GM18519 (cell line): ENCODE measurements at regions not wholly inside any gene's neighbourhood (a gene's known extent, or its start where the extent isn't known, plus 50 kb on each side); places are given as distances from the start of the nearest gene placed in this dataset.
"Not testable (repeated sequence)": the region's sequence is repeated elsewhere in the genome, so short reads cannot be mapped to it uniquely, and the experiment has no call there.

ENCODE experiments used
- ATAC-seq: cut with Tn5 transposase; IDR thresholded peaks from one replicate; pipeline ENCODE4 v1.9.1; 2021; ENCODE audit warnings: mild to moderate bottlenecking, moderate library complexity; ENCODE audit not compliant: unreplicated experiment, low FRiP score

DNA sequence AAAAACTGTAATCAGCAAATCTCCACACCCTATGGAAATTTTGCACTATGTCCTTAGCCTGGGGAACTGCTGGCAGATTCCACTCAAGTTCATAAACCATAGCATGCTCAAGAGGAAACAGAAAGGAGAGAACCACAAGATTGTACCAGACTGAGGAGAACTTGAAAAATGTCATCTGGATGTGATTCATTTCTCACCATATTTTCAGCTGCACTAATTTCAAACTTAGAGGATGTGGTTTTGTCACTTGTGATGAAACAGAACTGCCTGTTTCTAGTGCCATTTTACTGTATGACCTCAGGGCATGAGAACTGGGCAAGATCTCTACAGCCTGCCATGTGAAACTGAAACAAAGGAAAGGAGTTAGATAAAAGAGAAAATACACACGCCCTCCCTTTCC lies 1493.1 kb upstream of the FLRT2 start:
- ATAC-seq, result no peak

DNA sequence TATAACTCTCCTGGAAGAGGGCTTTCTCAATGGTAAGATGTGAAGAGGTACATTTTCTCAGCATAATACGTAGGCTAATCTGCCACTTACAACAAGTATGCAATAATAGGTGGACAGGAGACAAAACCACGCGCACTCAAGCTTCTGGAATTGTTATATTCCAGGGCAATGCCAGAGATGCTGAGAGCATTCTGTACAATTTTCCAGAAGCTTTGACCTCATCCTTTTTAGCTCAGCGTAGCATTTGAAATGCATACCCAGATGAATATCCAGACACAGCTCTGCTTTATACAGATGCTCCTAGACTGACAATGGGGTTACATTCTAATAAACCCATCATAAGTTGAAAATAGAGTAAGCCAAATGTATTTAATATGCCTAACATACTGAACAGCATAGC lies 1492.4 kb upstream of the FLRT2 start:
- ATAC-seq, result no peak

DNA sequence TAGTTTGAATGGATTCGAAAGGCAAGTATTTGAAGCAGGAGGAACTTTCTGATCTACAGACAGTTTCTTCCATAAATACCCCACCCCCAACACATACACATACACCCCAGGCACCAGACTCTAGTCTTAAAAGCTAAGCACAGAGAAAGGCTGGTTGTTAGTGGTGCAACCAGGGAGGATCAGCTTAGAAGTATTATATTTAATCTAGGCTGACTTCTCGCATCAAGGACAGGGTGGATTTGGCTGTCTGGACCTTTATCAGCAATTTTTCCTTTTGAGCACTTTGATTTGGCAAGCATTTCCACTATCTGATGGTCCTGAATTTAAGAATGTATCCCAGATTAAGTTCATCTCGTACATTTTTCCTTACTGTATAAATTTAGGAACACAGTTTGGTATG lies 1489.8 kb upstream of the FLRT2 start:
- no peak for ATAC-seq

GRCh38 chr14:84041421-84041820 lies 1488.5 kb upstream of the FLRT2 start:
- no peak for ATAC-seq

GRCh38 chr14:84042992-84043391 lies 1487.0 kb upstream of the FLRT2 start:
- no peak for ATAC-seq

GRCh38 chr14:84064316-84065125 lies 1465.4 kb upstream of the FLRT2 start:
- ATAC-seq, result no peak

DNA sequence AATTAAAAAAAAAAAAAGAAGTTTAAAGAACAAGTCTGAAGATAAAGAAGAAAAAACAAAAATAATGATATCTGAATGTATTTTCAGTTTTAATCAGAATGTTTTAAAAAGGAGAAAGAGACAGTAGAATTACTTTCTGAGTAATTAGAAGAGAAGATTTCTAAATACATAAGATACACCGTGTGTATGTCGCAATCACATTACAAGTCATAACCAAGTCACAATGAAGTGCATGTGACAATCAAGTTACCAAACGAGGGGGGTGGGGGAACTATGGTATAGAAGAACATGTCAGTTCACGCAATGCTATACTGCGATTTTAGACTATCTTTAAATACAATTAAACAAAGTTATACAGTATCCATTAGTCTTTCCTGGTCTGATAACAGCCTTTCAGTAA lies 1464.1 kb upstream of the FLRT2 start:
- ATAC-seq, result no peak

DNA sequence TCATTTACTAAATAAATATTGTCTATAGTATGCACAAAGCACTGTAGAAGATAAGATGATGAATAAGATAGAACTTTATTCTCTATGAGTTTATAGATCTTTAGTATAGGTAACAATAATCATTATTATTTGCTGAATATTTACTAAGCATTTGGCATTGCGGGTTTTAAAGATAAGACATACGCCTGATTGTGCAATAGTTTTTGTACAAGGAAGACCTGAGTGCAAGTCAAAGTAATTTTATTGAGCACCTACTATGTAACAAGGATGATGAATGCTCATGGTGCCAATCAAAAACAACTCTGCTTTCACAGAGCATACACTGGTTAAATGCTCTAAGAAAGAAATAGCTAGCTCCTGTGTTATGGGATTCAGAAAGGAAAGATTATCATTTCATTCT lies 1461.7 kb upstream of the FLRT2 start:
- no peak for ATAC-seq

DNA sequence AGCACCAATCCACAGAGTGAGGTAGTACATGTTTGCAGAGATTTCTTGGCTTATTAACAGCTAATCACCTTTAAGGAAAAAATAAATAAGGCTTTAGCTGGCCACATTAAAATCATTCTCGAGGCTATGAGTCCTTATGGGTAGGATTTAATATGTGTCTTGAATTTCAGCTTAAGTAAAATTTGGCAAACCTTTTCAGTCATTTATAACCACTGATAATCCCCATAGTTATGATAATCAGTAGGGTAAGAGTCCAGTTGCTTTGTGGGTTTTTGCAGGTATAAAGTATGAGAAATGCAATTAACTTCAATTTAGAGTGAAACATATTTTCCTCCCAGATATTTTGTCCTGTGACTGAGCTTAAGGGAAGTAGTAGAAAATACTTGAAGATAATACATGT lies 1458.9 kb upstream of the FLRT2 start:
- ATAC-seq, result no peak

DNA sequence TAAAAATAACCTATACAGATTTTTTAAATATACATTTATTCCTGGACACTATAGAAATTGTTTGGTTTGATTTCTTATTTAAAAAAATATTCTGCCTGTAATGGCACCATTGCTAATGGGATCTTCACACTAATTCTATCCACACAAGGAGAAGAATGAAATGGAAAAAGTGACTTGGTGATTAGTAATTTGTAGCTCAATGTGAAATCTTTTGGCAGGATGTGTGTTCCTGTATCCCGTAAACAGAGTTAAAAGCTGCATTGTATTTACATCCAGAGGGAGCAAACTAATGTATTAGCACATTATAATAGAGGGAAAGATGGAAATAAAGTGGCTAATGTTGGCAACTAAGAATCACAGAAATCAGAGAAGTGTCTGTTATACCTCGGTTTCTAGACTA lies 1455.3 kb upstream of the FLRT2 start:
- ATAC-seq, result no peak

- ATAC-seq, result no peak
Measured at GRCh38 chr14:84080944-84081343, 1449.0 kb upstream of the FLRT2 start.

- ATAC-seq, result no peak
Measured at GRCh38 chr14:84084056-84084630, 1445.8 kb upstream of the FLRT2 start.

GRCh38 chr14:84085493-84085892 lies 1444.5 kb upstream of the FLRT2 start:
- ATAC-seq, result no peak

DNA sequence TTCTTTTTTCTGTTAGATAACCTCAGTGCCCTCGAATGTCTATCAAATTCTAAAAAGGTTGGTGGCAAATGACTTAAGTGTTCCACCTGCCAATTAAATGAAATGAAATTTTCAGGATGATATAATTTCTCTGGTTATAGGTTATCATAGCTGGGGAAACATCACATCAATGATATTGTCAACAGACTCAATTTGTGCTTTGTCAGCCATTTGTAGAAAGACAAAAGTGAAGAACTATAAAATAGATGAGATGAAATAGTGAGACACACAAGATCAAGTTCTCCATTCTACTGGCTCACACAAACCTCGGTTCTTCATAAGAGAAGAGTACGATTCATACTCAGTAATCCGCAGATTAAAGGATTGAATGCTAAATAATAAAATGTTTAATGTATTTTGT lies 1443.2 kb upstream of the FLRT2 start:
- ATAC-seq, result no peak

DNA sequence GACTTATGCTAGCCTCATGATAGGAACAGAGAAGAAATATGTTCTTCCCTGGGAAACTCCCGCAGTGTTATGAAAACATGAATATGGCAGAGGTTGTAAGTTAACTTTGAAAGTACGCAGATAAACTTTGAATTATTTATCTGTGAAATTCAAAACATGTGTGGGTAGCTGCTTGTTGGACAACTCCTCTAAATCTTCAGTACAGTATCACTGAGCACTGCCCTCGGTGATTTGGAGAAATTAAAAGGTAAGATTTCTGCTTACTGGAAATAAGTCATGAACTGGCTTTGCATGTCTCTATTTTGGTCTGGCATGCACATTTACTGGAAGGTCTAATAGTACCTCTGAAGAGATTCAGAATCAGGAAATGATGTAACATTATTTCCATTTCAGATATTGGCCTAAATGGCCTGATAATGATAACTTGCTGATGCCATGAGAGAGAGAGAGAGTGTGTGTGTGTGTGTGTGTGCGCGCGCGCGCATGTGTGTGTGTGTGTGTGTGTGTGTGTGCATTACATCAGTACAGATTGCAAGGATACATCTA lies 1441.9 kb upstream of the FLRT2 start:
- no peak for ATAC-seq

DNA sequence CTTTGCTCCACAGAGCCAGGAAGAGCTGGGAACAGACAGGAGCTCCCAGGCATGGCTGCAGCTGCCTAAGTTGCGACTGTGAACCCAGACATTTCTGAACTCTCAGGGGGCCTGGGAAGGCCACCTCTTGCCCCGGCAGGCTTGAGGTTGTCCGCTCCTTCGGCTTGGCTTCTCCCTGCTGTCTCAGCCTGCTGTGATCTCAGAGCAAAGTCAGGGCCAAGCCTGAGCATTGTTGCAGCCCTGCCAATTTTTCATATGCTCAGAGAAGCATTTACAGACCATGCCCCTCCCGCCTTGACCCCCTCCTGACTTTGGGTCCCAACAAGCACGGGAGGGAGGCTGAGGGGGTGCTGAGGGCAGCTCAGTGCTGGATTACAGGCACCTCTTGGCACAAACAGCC lies 1439.1 kb upstream of the FLRT2 start:
- no peak for ATAC-seq

DNA sequence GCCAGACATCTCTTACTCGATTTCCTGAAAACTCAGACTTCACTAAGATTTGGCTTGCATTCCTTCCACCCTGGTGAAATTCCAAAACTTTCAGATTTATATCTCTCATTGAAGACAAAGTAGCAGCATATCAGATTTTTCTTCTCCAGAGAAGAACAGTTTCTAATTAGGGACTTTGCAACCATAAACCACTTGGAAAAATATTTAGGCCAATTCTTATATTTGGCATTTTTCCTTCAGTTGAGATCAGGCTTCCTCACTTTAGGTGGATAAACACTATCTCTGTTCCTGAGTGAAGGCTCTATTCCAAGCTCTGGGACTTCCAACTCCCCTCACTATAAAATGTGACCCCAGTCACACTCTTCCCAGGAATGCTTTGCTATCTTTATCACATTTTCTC lies 1434.3 kb upstream of the FLRT2 start:
- no peak for ATAC-seq

DNA sequence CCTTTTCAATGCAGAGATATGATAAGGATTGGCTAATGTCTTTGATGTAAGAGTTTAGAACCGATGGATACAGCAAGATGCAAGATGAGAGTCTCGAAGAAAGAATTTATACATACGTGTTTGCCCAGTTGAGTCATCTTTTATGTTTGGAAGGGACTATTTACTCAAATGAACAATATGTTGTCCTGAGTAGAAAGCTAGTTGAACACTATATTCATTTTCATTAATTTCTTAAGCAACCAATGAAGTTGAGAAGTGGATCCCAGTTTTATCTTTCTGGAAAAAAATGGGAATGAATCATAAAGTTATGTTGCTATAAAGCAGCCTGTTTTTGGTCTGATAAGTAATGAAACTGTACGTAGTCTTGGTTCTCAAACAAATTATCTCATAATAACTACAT lies 1431.7 kb upstream of the FLRT2 start:
- no peak for ATAC-seq

DNA sequence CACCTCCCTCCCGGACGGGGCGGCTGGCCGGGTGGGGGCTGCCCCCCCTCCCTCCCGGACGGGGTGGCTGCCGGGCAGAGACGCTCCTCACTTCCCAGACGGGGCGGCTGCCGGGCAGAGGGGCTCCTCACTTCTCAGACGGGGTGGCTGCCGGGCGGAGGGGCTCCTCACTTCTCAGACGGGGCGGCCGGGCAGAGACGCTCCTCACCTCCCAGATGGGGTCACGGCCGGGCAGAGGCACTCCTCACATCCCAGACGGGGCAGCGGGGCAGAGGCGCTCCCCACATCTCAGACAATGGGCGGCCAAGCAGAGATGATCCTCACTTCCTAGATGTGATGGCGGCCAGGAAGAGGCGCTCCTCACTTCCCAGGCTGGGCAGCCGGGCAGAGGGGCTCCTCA lies 1430.4 kb upstream of the FLRT2 start:
- not testable (repeated sequence) for ATAC-seq

GRCh38 chr14:84107835-84108343 lies 1422.1 kb upstream of the FLRT2 start:
- ATAC-seq, result no peak

DNA sequence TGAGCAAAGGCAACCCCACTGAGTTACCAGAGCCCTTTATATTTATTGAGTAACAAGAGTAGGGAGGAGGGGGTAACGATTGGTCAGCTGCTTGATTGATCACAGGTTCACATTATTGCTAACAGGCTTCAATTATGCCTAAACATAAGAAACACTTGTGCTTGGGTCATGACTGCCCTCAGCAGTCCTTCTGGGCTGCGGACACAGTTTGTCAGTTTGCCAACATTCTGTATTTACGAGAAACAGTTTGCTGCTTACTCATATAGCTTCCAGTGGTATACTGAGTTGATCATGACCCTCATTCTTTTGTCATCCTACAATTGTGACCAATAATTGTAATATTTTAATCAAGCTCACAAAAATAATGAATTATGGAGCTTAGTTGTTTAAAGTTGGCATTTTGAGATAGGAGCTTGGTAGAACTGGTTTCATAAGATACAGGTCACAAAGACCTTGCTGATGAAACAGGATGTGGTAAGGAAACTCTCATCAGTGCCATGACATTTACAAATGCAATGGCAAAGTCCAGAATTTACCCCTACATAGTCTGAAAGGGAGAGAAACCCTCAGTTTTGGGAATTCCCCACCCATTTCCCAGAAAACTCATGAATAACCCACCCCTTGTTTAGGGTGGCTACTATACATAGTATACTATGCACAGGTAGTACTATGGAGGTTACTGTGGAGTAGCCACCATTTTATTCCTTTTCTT lies 1421.0 kb upstream of the FLRT2 start:
- no peak for ATAC-seq
